Mucosa of rectum (tissue), 2 donors: ENCODE measurements at regions not wholly inside any gene's neighbourhood (a gene's known extent, or its start where the extent isn't known, plus 50 kb on each side); places are given as distances from the start of the nearest gene placed in this dataset.

Experiments used
- H3K27ac ChIP-seq, 2 donors: one replicate each; pipeline ENCODE4 v1.7.0; 2013; ENCODE audit warnings: inconsistent platforms in 2 of 2, low read depth in 2 of 2, low read length in 2 of 2
- H3K27me3 ChIP-seq, 2 donors: one replicate each; pipeline ENCODE4 v1.7.0; 2013; ENCODE audit warnings: low read length in 2 of 2; ENCODE audit not compliant: control insufficient read depth in 2 of 2, insufficient read depth in 2 of 2
- H3K36me3 ChIP-seq, 2 donors: one replicate each; pipeline ENCODE4 v1.7.0; 2013; ENCODE audit warnings: low read length in 2 of 2; ENCODE audit not compliant: control insufficient read depth in 2 of 2, insufficient read depth in 2 of 2
- H3K4me1 ChIP-seq, 2 donors: one replicate each; pipeline ENCODE4 v1.7.0; 2013; ENCODE audit warnings: low read length in 2 of 2, mild to moderate bottlenecking in 1 of 2; ENCODE audit not compliant: control insufficient read depth in 2 of 2, insufficient read depth in 2 of 2
- H3K4me3 ChIP-seq, 2 donors: one replicate each; pipeline ENCODE4 v1.7.0; 2013; ENCODE audit warnings: low read length in 2 of 2
- H3K9ac ChIP-seq, 2 donors: one replicate each; pipeline ENCODE4 v1.7.0; 2013; ENCODE audit warnings: low read length in 2 of 2, low read depth in 1 of 2, mild to moderate bottlenecking in 1 of 2
- H3K9me3 ChIP-seq, 2 donors: one replicate each; pipeline ENCODE4 v1.7.0; 2013; ENCODE audit warnings: low read length in 2 of 2; ENCODE audit not compliant: control insufficient read depth in 2 of 2
- donor health status: healthy.
- donor health status: Normal muscosa, but diverticular disease.

GRCh38 chr2:172322049-172322448, 105.3 kb upstream of the ITGA6 start:
- H3K4me1 ChIP-seq = no peaks in the 10 kb centered on the region
- no peak overlapping the region for H3K27ac ChIP-seq
- H3K9me3 ChIP-seq = no peaks in the 10 kb centered on the region
- H3K9ac ChIP-seq = no peak overlapping the region
- no peak overlapping the region for H3K4me3 ChIP-seq
- H3K27me3 ChIP-seq = no peaks in the 10 kb centered on the region
- no peaks in the 10 kb centered on the region for H3K36me3 ChIP-seq

GRCh38 chr2:172323256-172323655, 104.1 kb upstream of the ITGA6 start:
- no peaks in the 10 kb centered on the region for H3K9me3 ChIP-seq
- no peaks in the 10 kb centered on the region for H3K36me3 ChIP-seq
- no peak overlapping the region for H3K27ac ChIP-seq
- no peak overlapping the region for H3K4me3 ChIP-seq
- no peak overlapping the region for H3K9ac ChIP-seq
- no peaks in the 10 kb centered on the region for H3K4me1 ChIP-seq
- H3K27me3 ChIP-seq = no peaks in the 10 kb centered on the region

GRCh38 chr2:172323861-172324597, 103.4 kb upstream of the ITGA6 start:
- H3K27ac ChIP-seq = no peak overlapping the region
- H3K4me3 ChIP-seq = no peak overlapping the region
- no peaks in the 10 kb centered on the region for H3K36me3 ChIP-seq
- H3K4me1 ChIP-seq = peaks cover 1 to 6% of the 10 kb centered on the region in 2 donors
- H3K9ac ChIP-seq = no peak overlapping the region
- no peaks in the 10 kb centered on the region for H3K9me3 ChIP-seq
- H3K27me3 ChIP-seq = no peaks in the 10 kb centered on the region

- no peak overlapping the region for H3K9ac ChIP-seq
- H3K27ac ChIP-seq = no peak overlapping the region
- no peaks in the 10 kb centered on the region for H3K9me3 ChIP-seq
- no peak overlapping the region for H3K4me3 ChIP-seq
- H3K4me1 ChIP-seq = peaks cover 20 to 27% of the 10 kb centered on the region in 2 donors
- H3K36me3 ChIP-seq = no peaks in the 10 kb centered on the region
- no peaks in the 10 kb centered on the region for H3K27me3 ChIP-seq
Measured at GRCh38 chr2:172326211-172326509, 101.2 kb upstream of the ITGA6 start.

- peak overlapping the region in 1 of 2 donors; percentile 26 for H3K9ac ChIP-seq
- H3K27me3 ChIP-seq = no peaks in the 10 kb centered on the region
- H3K4me3 ChIP-seq = no peak overlapping the region
- no peaks in the 10 kb centered on the region for H3K36me3 ChIP-seq
- peaks cover 20 to 27% of the 10 kb centered on the region in 2 donors for H3K4me1 ChIP-seq
- H3K9me3 ChIP-seq = no peaks in the 10 kb centered on the region
- H3K27ac ChIP-seq = peak overlapping the region in 1 of 2 donors; percentile 75
Measured at GRCh38 chr2:172328103-172328841, 99.1 kb upstream of the ITGA6 start.

- peak overlapping the region in 1 of 2 donors; percentile 9 for H3K4me3 ChIP-seq
- H3K4me1 ChIP-seq = peaks cover 22 to 27% of the 10 kb centered on the region in 2 donors
- H3K36me3 ChIP-seq = no peaks in the 10 kb centered on the region
- H3K27ac ChIP-seq = peak overlapping the region; percentile 75 to 84
- peak overlapping the region in 1 of 2 donors; percentile 6 for H3K9ac ChIP-seq
- no peaks in the 10 kb centered on the region for H3K9me3 ChIP-seq
- H3K27me3 ChIP-seq = no peaks in the 10 kb centered on the region
Measured at GRCh38 chr2:172329416-172329773, 98.0 kb upstream of the ITGA6 start.

- Histone ChIP-seq H3K27ac (peak overlapping the region; percentile 75 to 84), H3K9ac (peak overlapping the region; percentile 14 to 21), H3K9me3 (no peaks in the 10 kb centered on the region), H3K4me3 (peak overlapping the region in 1 of 2 donors; percentile 39), H3K4me1 (peaks cover 25 to 30% of the 10 kb centered on the region in 2 donors), H3K27me3 (no peaks in the 10 kb centered on the region), H3K36me3 (no peaks in the 10 kb centered on the region)
Measured at GRCh38 chr2:172329774-172330671, 97.4 kb upstream of the ITGA6 start.

GRCh38 chr2:172332507-172332906, 94.9 kb upstream of the ITGA6 start:
- Histone ChIP-seq H3K27ac (no peak overlapping the region), H3K36me3 (no peaks in the 10 kb centered on the region), H3K4me1 (peaks cover 39 to 51% of the 10 kb centered on the region in 2 donors), H3K27me3 (no peaks in the 10 kb centered on the region), H3K9me3 (no peaks in the 10 kb centered on the region), H3K9ac (no peak overlapping the region), H3K4me3 (no peak overlapping the region)

GRCh38 chr2:172333235-172333977, 94.0 kb upstream of the ITGA6 start:
- H3K27me3 ChIP-seq = no peaks in the 10 kb centered on the region
- no peak overlapping the region for H3K9ac ChIP-seq
- no peaks in the 10 kb centered on the region for H3K36me3 ChIP-seq
- no peak overlapping the region for H3K4me3 ChIP-seq
- no peak overlapping the region for H3K27ac ChIP-seq
- H3K4me1 ChIP-seq = peaks cover 39 to 52% of the 10 kb centered on the region in 2 donors
- H3K9me3 ChIP-seq = no peaks in the 10 kb centered on the region
